Fibroblast of lung (primary cell): ENCODE measurements at regions not wholly inside any gene's neighbourhood (a gene's known extent, or its start where the extent isn't known, plus 50 kb on each side); places are given as distances from the start of the nearest gene placed in this dataset.
"Not testable (repeated sequence)": the region's sequence is repeated elsewhere in the genome, so short reads cannot be mapped to it uniquely, and the experiment has no call there.

Experiments used
- EZH2 ChIP-seq: IDR thresholded peaks from 2 replicates; pipeline ENCODE4 v1.5.1; 2012; ENCODE audit warnings: low read length, control low read depth, mild to moderate bottlenecking; ENCODE audit errors: missing control alignments
- TF ChIP-seq, protein P1 (sequence below), 2 donors: IDR thresholded peaks in 1 of 2; conservative IDR thresholded peaks in 1 of 2; 1 replicate in 1 of 2; 2 replicates in 1 of 2; pipeline ENCODE4 v1.5.1; 2011 to 2012; ENCODE audit warnings: low read length in 2 of 2, control low read depth in 1 of 2, inconsistent platforms in 1 of 2, low read depth in 1 of 2, mild to moderate bottlenecking in 1 of 2

GRCh38 chrX:226474-227164, 54.6 kb upstream of the PLCXD1 start:
- TF ChIP-seq, protein P1, sequence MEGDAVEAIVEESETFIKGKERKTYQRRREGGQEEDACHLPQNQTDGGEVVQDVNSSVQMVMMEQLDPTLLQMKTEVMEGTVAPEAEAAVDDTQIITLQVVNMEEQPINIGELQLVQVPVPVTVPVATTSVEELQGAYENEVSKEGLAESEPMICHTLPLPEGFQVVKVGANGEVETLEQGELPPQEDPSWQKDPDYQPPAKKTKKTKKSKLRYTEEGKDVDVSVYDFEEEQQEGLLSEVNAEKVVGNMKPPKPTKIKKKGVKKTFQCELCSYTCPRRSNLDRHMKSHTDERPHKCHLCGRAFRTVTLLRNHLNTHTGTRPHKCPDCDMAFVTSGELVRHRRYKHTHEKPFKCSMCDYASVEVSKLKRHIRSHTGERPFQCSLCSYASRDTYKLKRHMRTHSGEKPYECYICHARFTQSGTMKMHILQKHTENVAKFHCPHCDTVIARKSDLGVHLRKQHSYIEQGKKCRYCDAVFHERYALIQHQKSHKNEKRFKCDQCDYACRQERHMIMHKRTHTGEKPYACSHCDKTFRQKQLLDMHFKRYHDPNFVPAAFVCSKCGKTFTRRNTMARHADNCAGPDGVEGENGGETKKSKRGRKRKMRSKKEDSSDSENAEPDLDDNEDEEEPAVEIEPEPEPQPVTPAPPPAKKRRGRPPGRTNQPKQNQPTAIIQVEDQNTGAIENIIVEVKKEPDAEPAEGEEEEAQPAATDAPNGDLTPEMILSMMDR (conservative IDR thresholded peaks at IDR 0.05 in 1 of 2, IDR thresholded peaks at IDR 0.05 in 1 of 2; ENCODE audit: low read depth in 1 of 2, low read length in 2 of 2), result not testable (repeated sequence)
- TF ChIP-seq EZH2, result not testable (repeated sequence)
